HG03469 (cell line): ENCODE measurements at regions not wholly inside any gene's neighbourhood (a gene's known extent, or its start where the extent isn't known, plus 50 kb on each side); places are given as distances from the start of the nearest gene placed in this dataset.
"Not testable (repeated sequence)": the region's sequence is repeated elsewhere in the genome, so short reads cannot be mapped to it uniquely, and the experiment has no call there.

ENCODE experiments used
- ATAC-seq: cut with Tn5 transposase; IDR thresholded peaks from one replicate; pipeline ENCODE4 v1.9.1; 2021; ENCODE audit warnings: mild to moderate bottlenecking, moderate library complexity, moderate number of reproducible peaks; ENCODE audit not compliant: unreplicated experiment

GRCh38 chr11:127996825-127997224 lies 590.5 kb downstream of the ETS1 start:
- no peak for ATAC-seq

DNA sequence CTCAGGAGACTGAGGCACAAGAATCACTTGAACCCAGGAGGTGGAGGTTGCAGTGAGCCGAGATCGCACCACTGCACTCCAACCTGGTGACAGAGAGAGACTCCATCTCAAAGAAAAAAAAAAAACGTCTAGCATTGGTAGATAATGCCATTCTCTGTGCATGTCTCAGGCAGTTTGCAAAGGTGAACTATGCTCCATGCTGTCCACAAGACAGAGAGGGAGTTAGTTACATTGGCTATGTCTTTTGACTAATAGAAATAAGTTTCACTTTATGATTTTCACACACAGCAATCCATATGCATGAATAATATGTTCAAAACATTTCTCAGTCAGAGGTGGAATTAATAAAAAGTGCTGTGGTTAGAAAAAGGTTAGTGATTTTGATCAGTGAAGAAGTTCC lies 591.4 kb downstream of the ETS1 start:
- no peak for ATAC-seq

DNA sequence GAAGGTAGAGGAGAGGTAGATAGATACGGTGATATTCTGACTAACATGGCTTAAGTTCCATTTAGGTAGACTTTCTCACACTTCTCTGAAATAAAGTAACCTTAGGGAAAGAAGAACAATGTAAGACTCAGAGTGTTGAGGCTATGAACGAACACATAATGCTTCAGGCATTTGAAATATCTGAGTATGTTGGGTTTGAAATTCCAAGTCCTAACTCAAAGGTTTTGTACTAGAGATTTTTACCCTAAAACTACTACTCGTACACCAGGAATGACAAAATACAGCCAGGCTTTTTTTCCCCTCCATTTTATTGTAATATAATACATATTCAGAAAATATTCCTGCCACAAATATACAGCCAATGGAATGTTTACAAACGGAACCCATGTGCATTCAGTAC lies 592.6 kb downstream of the ETS1 start:
- no peak for ATAC-seq

DNA sequence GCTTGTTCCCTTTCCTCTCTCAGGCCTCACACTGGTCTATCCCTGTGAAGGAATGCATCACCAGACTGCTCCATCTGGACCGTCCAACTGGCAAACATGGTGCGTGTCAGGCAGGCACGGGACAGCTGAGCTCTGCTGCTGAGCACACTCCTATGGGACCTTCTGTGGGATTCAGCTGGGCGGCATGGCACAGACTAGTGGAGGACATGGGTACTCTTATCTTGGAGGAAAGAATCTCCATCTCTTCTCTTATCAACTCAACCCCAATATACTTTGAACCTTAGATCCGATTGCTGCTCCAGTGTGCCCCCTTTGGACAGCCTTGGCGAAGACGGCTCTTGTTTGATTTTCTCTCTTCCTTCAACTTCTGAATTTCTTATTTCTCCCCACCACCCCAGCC lies 593.6 kb downstream of the ETS1 start:
- no peak for ATAC-seq

DNA sequence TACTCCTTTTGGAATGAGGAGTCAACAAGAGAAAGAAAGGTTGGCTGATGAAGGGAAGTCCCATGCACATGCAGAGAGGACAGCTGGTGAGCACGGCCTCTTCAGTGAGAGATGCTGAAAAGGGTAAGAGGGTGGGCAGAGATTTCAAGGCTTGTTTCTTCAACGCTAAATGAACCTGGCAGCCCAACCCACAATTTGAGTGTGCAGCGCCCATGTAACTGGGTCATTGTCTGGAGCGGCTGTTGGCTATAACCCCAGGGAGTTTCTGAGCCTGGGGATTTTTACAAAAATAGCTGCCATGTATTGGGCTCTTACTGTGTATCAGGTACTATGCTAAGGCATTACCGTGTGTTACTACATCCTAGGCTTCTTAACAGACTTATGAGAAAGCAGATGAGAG lies 594.1 kb downstream of the ETS1 start:
- ATAC-seq = no peak

GRCh38 chr11:127986073-127986472 lies 601.3 kb downstream of the ETS1 start:
- no peak for ATAC-seq

DNA sequence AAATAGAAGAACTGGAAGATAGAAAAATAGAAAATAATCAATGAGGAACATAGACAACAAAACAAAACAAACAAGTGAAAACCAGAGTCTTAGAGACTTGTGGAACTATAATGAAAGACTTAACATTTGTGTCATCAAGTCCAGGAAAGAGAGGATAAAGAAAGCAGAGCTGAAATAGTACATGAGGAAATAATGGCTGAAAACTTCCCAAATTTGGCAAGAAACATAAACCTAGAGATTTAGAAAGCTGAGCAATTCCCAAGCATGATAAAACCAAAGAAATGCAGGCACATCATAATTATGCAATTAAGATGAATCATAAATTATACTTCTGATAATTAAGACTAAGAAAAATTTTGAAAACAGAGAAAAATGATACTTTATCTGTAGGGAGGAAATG lies 614.5 kb downstream of the ETS1 start:
- ATAC-seq = no peak

GRCh38 chr11:127971448-127971847 lies 615.9 kb downstream of the ETS1 start:
- ATAC-seq = no peak

DNA sequence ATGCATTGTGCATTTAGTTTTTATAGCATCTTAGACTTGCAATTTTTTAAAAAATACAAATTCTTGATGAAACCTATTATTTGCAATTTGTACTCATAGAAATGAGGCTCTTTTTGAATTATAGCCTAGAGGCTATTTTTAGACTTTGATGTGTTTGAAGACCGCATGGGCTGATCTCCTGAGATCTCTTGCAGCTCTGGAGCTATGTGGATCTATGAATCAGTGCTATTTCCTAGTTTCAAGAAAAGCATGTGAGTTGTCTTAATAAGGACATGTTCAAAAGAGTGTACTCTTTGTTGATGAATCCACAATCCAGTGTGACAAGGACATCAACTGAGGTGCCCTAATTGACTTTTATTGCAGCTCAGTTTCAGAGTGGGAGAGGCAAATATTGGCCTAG lies 620.5 kb downstream of the ETS1 start:
- no peak for ATAC-seq

DNA sequence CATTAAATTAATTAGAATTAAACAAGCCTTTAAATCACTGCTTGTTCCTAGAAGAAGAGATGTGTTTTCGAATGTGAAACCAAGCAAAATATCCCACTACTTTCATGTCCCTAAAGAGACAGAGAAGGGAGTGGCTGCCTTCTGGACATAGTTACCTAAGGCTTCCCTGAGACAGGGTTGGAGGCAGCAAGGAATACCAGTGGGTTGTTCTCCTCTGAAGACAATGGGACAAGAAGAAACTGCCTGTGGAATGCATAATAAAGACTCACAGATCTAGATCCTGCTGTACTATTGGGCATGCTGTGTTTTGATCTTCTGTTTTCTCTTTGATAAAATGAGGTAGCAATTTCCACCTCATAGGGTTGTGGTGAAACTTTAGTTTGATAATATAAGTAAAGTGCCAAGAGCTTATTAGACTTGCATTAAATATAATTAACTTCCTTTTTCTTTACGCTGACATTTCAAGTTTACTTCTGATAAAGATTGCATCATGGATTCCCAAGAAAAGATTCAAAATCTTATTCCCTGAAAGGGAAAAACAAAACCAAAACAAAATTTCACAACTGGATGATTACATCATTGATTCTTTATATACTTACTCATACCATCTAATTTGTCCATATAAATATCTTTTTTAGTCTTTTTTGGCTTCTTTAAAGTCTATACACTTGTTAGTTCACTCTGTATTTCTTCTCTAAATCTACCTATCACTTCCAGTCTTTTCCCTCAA lies 621.3 kb downstream of the ETS1 start:
- no peak for ATAC-seq

DNA sequence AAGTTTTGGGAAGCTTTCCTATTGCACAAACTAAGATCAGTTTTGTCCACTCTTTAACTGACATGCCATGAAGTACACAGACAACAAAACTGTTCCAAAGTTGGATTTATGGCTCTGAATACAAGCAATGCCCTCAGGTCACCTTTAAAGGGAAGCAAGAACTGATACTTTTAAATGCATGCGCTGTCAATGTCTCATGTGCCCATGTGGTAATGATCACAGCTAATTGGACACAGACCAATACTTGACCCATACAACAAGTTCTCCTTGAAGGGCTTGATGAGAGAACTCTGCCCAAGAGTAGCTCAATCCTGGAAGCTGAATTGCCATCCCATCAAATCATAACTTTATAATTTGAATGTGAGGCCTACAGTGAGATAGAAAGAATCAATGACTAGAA lies 624.9 kb downstream of the ETS1 start:
- ATAC-seq = no peak

GRCh38 chr11:127950162-127950561 lies 637.2 kb downstream of the ETS1 start:
- no peak for ATAC-seq

DNA sequence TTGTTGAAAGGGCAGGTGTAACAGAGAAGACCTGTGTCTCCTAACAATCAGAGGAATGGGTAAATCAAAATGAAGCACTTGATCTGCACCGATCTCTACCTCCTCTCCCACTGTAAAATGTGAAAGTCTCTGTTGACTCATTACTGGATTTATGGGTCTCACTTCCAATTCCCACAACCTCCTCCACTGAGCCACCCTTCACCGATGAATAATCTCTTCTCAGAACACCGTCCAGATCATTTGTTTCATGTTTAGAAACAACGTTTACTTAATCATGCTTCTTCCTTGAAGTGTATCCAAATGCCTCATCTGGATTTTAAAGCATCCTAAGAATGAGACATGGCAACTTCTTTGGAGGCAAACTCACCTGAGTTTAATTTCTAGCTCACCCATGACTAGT lies 643.6 kb downstream of the ETS1 start:
- no peak for ATAC-seq

DNA sequence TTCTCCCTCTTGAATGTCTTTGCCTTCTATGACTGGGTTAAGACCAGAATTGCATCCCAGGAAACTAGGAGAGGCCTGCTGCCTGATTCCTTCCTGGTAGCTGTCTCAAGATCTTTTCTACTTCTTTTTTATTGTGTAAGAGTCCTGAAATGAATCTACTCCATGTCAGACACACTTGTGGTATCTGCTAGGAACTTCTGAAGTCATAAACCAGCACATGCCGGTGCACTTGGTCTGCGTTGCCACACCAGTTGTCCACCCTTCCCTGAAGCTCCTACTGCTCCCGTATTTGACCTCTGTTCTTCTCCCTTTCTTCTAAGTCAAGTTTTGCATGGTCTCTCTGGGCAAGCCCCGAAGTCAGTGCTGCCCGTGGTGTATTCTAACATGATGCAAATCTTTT lies 644.2 kb downstream of the ETS1 start:
- ATAC-seq = no peak

DNA sequence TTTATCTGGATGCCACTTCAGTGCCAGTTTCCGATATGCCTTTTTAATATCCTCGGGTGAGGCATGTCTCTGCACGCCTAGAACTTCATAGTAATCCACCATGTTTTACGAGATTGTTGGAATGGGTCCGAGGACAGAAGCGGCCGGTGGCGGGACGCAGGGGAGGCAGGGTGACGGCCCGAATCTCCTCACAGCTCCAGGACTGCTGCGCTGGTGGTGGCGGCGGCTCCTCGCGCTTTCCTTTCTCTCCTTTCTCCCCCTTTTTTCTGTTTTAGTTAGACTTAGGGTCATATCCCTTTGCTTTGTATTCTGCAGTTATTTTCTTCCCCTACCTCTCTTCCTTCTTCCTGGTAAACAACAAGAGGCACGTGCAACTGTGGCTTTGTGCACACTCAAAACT lies 645.8 kb downstream of the ETS1 start:
- ATAC-seq = not testable (repeated sequence)

DNA sequence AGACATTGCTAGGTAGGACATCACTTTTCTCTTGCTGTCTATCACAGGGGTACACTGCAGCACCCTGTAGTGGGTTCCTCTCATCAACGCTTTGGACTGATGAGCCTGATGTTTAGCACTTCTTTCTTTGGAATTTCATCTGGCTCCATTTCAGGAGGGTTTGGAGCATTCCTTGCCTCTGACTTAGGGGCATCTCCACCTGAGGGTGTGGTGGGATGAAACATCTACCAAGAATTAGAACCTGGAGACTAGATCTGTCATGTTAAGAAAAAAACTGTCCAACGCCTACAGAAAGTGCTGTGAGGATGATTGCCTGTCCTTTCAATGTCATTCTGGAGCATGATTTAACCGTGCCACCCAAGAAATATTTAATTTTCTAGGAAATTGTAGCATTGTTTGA lies 648.4 kb downstream of the ETS1 start:
- ATAC-seq = no peak

DNA sequence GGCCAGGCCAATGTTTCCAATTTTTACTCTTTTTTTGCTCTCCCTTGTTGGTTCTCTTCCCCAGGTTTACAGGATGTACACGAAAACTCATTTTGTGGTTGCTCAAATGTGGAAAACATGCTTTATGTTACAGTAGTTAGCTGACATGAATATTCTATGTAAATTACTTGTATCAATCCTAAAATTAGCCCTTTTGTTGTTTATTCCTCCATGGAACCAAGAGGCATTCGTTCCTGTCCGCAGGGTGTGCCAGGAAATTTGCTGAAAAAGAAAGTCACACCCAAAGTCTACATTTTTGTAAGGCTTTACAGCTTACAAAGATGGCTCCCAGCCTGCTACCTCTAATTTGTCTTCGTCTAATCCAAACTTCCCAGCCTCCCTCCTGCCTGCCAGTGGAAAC lies 652.3 kb downstream of the ETS1 start:
- no peak for ATAC-seq

GRCh38 chr11:127933961-127934360 lies 653.4 kb downstream of the ETS1 start:
- not testable (repeated sequence) for ATAC-seq

DNA sequence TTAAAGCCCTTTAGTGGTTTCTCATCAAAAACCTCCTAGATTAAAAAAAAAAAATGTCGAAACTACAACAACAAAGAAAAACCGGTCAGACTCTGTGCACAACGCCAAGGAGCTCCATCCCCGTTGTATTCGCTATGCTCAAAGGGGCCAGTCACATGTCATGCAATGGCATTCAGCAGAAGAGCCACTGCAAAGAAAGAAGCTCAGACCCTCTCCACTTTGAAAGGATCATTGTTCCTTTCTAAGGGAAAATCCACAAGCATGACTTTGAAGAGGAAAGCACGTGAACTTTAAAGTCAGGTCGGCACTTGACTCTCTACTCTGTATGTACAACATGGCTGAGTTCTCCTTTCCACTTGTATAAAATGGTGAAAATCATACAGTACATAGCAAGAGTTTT lies 655.6 kb downstream of the ETS1 start:
- no peak for ATAC-seq

DNA sequence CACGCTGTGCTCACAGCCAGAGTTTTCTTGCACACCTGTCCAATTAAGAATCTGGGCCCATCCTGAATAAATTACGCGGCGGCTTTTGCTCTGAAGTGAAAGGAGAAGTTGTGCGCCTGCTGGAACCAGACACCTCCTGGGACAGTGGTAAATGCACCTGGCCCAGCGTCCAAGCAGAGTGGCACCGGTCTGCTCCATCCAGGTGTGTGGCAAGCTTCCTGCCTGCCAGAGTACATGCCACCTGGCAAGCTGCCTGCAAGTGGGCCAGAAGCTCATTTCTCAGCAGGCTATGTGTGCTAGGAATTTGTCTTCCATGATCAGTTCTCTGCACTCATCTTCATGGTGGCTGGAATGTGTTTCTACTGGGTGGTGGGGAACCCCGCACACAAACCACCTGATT lies 660.6 kb downstream of the ETS1 start:
- no peak for ATAC-seq

DNA sequence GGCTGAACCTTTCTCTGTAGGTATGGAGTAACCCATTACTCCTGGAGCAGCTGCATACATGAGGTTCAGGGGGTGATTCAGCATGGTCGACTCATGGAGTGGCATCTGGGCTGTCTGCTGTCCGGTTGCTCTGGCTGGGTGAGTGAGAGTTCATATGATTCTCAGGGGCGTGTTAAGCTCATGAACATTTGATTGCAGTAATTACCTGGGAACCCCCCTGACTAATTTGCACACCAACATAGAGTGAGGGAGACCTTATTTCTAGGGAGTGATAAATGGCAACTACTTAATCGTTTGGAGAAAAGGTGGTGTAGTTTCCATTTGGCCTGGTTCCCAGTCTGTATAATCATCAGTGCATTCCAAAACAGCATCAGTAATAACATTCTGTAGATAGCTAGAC lies 661.9 kb downstream of the ETS1 start:
- ATAC-seq = no peak

DNA sequence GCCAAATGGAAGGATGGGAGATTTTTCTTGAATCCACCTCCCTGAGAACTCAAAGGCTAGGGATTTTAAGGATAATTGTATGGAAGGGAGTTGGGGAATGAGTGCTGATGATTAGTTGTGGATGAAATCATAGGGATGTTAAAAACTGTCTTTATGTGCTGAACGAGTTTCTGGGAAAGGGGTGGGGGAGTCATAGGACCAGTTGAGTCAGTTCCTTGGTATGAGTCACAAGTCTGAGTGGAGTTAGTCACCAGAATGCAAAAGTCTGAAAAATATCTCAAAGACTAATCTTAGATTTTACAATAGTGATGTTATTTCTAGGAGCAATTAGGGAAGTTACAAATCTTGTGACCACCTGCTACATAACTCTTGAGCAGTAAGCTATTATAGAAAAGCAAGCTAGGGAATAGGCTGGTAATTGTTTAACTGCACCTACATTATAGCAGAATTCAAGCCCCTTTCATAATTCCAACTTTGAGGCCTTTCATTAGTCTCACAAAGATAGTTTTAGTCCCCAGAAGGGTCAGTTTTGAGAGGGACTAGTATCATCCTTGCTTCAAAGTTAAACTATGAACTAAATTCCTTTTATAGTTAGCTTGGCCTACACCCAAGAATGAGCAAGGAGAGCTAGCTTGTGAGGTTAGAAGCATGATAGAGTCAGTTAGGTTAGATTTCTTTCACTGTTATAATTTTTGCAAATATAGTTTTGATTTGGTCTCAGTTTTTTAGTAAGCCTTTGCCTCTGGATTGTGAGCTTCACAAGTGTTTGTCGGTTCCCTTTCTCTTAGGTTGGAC lies 668.0 kb downstream of the ETS1 start:
- ATAC-seq = no peak

DNA sequence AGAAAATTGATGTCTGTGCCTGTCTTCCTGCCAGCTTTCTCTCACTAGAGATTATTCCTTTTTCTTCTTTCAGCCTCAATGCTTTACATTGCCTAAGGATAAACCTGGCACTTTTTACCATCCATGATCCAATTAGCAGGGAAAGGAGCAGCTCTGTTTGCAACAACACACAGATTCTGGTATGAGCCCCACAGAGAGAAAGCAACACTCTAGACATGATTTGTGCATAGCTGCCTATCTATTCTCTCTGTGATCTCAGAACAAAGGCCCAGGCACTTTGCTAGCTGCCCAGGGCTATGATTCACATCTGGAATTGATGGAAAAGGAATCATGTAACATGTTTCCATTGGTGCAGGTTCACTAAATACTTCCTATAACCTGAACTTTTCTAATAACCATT lies 685.0 kb downstream of the ETS1 start:
- no peak for ATAC-seq
